ENCODE measurements at regions not wholly inside any gene's neighbourhood (a gene's known extent, or its start where the extent isn't known, plus 50 kb on each side); places are given as distances from the start of the nearest gene placed in this dataset.

GRCh38 chr2:226674123-226674522 is 125.5 kb downstream of the IRS1 start:
- H3K27me3 ChIP-seq (ENCODE audit: control insufficient read depth, insufficient read depth, low read length) = no peaks in the 10 kb centered on the region
- no peak overlapping the region for H3K9ac ChIP-seq
- no peak overlapping the region for H3K4me3 ChIP-seq (ENCODE audit: low read depth, low read length)
- H3K27ac ChIP-seq = no peak overlapping the region
- H2AFZ ChIP-seq = no peak overlapping the region
- no peak overlapping the region for H3K4me2 ChIP-seq (ENCODE audit: low read length)
- no peaks in the 10 kb centered on the region for H3K79me2 ChIP-seq
- no peaks in the 10 kb centered on the region for H3K9me3 ChIP-seq (ENCODE audit: control insufficient read depth, low read length)
- no peaks in the 10 kb centered on the region for H3K4me1 ChIP-seq
- H3K36me3 ChIP-seq (ENCODE audit: control insufficient read depth, insufficient read depth, low read length) = no peaks in the 10 kb centered on the region
- TF ChIP-seq, protein P1, sequence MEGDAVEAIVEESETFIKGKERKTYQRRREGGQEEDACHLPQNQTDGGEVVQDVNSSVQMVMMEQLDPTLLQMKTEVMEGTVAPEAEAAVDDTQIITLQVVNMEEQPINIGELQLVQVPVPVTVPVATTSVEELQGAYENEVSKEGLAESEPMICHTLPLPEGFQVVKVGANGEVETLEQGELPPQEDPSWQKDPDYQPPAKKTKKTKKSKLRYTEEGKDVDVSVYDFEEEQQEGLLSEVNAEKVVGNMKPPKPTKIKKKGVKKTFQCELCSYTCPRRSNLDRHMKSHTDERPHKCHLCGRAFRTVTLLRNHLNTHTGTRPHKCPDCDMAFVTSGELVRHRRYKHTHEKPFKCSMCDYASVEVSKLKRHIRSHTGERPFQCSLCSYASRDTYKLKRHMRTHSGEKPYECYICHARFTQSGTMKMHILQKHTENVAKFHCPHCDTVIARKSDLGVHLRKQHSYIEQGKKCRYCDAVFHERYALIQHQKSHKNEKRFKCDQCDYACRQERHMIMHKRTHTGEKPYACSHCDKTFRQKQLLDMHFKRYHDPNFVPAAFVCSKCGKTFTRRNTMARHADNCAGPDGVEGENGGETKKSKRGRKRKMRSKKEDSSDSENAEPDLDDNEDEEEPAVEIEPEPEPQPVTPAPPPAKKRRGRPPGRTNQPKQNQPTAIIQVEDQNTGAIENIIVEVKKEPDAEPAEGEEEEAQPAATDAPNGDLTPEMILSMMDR (IDR thresholded peaks at IDR 0.05) = no peak

GRCh38 chr2:226673314-226673723 is 126.3 kb downstream of the IRS1 start:
- H3K9me3 ChIP-seq (ENCODE audit: control insufficient read depth, low read length) = no peaks in the 10 kb centered on the region
- no peak overlapping the region for H3K4me3 ChIP-seq (ENCODE audit: low read depth, low read length)
- no peaks in the 10 kb centered on the region for H3K27me3 ChIP-seq (ENCODE audit: control insufficient read depth, insufficient read depth, low read length)
- no peaks in the 10 kb centered on the region for H3K36me3 ChIP-seq (ENCODE audit: control insufficient read depth, insufficient read depth, low read length)
- H3K9ac ChIP-seq = no peak overlapping the region
- no peaks in the 10 kb centered on the region for H3K4me1 ChIP-seq
- no peak overlapping the region for H2AFZ ChIP-seq
- no peaks in the 10 kb centered on the region for H3K79me2 ChIP-seq
- TF ChIP-seq, protein P1 (IDR thresholded peaks at IDR 0.05) = no peak
- H3K4me2 ChIP-seq (ENCODE audit: low read length) = no peak overlapping the region
- H3K27ac ChIP-seq = no peak overlapping the region

DNA sequence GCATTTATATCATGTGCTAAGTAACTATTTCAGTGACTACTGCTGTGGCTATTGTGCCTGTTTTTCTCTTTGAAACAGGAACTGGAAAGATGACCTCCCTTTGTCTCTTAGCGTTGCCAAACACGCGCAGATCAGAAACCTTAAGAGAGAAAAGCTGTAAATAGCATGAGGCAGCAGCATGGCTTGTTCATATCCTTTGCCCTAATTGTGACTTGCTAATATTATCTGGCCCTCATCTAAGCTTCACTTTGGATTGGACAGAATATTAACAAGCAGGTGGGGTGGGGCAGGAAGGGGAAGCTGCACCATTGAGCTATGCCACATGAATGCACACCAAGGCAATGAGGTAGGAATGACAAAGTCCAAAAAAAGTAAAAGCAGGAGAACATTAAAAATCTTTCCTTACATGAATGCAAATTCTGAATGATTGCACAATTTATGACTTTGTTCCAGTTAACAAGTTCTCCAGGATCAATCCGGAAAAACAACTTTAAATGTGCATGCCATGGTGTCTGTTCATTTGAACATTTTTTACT is 128.4 kb downstream of the IRS1 start:
- no peak overlapping the region for H2AFZ ChIP-seq
- H3K4me1 ChIP-seq = no peaks in the 10 kb centered on the region
- H3K36me3 ChIP-seq (ENCODE audit: control insufficient read depth, insufficient read depth, low read length) = no peaks in the 10 kb centered on the region
- H3K9me3 ChIP-seq (ENCODE audit: control insufficient read depth, low read length) = no peaks in the 10 kb centered on the region
- H3K9ac ChIP-seq = no peak overlapping the region
- H3K4me2 ChIP-seq (ENCODE audit: low read length) = no peak overlapping the region
- no peaks in the 10 kb centered on the region for H3K79me2 ChIP-seq
- no peaks in the 10 kb centered on the region for H3K27me3 ChIP-seq (ENCODE audit: control insufficient read depth, insufficient read depth, low read length)
- no peak overlapping the region for H3K27ac ChIP-seq
- TF ChIP-seq, protein P1 (IDR thresholded peaks at IDR 0.05) = no peak
- no peak overlapping the region for H3K4me3 ChIP-seq (ENCODE audit: low read depth, low read length)

- Histone ChIP-seq H2AFZ (no peak overlapping the region), H3K79me2 (no peaks in the 10 kb centered on the region), H3K4me3 (ENCODE audit: low read depth, low read length) (no peak overlapping the region), H3K4me1 (no peaks in the 10 kb centered on the region), H3K27me3 (ENCODE audit: control insufficient read depth, insufficient read depth, low read length) (no peaks in the 10 kb centered on the region), H3K4me2 (ENCODE audit: low read length) (no peak overlapping the region), H3K36me3 (ENCODE audit: control insufficient read depth, insufficient read depth, low read length) (no peaks in the 10 kb centered on the region), H3K27ac (no peak overlapping the region), H3K9me3 (ENCODE audit: control insufficient read depth, low read length) (no peaks in the 10 kb centered on the region), H3K9ac (no peak overlapping the region)
- TF ChIP-seq, protein P1 (IDR thresholded peaks at IDR 0.05) = no peak
These were observed 129.7 kb downstream of the IRS1 start for GRCh38 chr2:226669905-226670304.

GRCh38 chr2:226669249-226669648 is 130.4 kb downstream of the IRS1 start:
- no peak overlapping the region for H3K4me3 ChIP-seq (ENCODE audit: low read depth, low read length)
- TF ChIP-seq, protein P1 (IDR thresholded peaks at IDR 0.05) = no peak
- no peak overlapping the region for H3K9ac ChIP-seq
- H3K9me3 ChIP-seq (ENCODE audit: control insufficient read depth, low read length) = no peaks in the 10 kb centered on the region
- no peaks in the 10 kb centered on the region for H3K27me3 ChIP-seq (ENCODE audit: control insufficient read depth, insufficient read depth, low read length)
- H3K79me2 ChIP-seq = no peaks in the 10 kb centered on the region
- no peak overlapping the region for H3K27ac ChIP-seq
- no peak overlapping the region for H3K4me2 ChIP-seq (ENCODE audit: low read length)
- peaks cover 4% of the 10 kb centered on the region for H3K4me1 ChIP-seq
- no peaks in the 10 kb centered on the region for H3K36me3 ChIP-seq (ENCODE audit: control insufficient read depth, insufficient read depth, low read length)
- H2AFZ ChIP-seq = no peak overlapping the region
